SK-N-MC (cell line): ENCODE measurements at regions not wholly inside any gene's neighbourhood (a gene's known extent, or its start where the extent isn't known, plus 50 kb on each side); places are given as distances from the start of the nearest gene placed in this dataset.
"Not testable (repeated sequence)": the region's sequence is repeated elsewhere in the genome, so short reads cannot be mapped to it uniquely, and the experiment has no call there.

Experiments used
- EZH2 ChIP-seq: fragments of 200-600 bp; sonication (generic); IDR thresholded peaks from one replicate; pipeline ENCODE4 v1.6.1; 2017; ENCODE audit warnings: antibody characterized with exemption
- FOXP2 ChIP-seq: optimal IDR thresholded peaks from 2 replicates; pipeline ENCODE3; 2011; ENCODE audit warnings: mild to moderate bottlenecking, moderate library complexity; ENCODE audit not compliant: insufficient read depth; ENCODE audit errors: extremely low read length, control extremely low read depth
- POLR2AphosphoS5 ChIP-seq: IDR thresholded peaks from 2 replicates; pipeline ENCODE4 v1.6.1; 2012; ENCODE audit warnings: mild to moderate bottlenecking, low read depth, low read length, borderline replicate concordance

GRCh38 chr1:120257064-120257777 lies 80.9 kb upstream of the SEC22B start:
- TF ChIP-seq EZH2, POLR2AphosphoS5, FOXP2: not testable (repeated sequence)
